ENCODE measurements at regions not wholly inside any gene's neighbourhood (a gene's known extent, or its start where the extent isn't known, plus 50 kb on each side); places are given as distances from the start of the nearest gene placed in this dataset.

DNA sequence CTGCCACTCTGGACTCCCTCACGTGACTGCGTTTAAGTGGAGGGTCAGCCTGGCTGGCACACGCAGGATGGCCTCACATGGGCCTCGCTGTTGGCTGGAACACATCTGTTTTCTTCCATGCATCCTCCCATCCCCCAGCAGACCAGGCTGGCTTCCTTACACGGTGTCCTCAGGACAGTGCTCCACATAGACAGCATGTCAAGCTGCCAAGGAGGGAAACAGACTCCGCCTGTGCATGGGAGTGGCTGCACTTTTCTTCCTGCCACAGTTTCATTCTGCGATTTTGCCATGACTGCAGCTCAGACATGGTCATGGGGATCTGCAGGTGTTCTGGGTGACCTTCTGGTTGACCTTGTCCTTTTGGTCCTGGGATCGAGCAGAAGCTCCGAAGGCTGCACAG, 344.2 kb downstream of the SHANK2 start:
- no peak overlapping the region for H3K27ac ChIP-seq (ENCODE audit: low read depth, low read length)
- H3K9me3 ChIP-seq (ENCODE audit: control insufficient read depth, insufficient read depth, low read length), result peaks cover 57% of the 10 kb centered on the region
- no peak for DNase-seq (ENCODE audit: low read depth, low spot score)
- H3K27me3 ChIP-seq (ENCODE audit: control insufficient read depth, insufficient read depth, low read length), result no peaks in the 10 kb centered on the region
- TF ChIP-seq, protein P1, sequence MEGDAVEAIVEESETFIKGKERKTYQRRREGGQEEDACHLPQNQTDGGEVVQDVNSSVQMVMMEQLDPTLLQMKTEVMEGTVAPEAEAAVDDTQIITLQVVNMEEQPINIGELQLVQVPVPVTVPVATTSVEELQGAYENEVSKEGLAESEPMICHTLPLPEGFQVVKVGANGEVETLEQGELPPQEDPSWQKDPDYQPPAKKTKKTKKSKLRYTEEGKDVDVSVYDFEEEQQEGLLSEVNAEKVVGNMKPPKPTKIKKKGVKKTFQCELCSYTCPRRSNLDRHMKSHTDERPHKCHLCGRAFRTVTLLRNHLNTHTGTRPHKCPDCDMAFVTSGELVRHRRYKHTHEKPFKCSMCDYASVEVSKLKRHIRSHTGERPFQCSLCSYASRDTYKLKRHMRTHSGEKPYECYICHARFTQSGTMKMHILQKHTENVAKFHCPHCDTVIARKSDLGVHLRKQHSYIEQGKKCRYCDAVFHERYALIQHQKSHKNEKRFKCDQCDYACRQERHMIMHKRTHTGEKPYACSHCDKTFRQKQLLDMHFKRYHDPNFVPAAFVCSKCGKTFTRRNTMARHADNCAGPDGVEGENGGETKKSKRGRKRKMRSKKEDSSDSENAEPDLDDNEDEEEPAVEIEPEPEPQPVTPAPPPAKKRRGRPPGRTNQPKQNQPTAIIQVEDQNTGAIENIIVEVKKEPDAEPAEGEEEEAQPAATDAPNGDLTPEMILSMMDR (IDR thresholded peaks at IDR 0.05; ENCODE audit: low read depth, low read length), result no peak
- no peak overlapping the region for H3K4me3 ChIP-seq (ENCODE audit: low read depth, low read length)
- ChIA-PET POLR2A (no interaction called here), CTCF (no interaction called here)

DNA sequence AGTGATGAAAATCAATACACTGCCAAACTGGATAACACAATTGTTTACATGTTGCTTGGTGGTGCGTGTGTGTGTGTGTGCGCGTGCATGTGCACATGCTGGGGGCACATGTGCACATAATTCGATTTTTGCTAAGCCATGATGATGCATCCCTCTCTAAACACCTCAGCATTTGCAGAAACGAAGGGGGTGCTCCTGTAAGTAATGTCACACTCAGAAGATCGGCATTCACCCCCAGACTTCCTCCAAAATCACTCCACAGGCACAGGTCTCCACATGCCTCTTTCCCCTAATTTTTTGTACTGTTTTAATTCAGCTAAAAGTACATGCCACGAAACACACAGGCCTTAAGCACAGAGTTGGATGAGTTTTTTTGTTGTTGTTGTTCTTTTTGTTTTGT, 341.5 kb downstream of the SHANK2 start:
- H3K27ac ChIP-seq (ENCODE audit: low read depth, low read length), result no peak overlapping the region
- POLR2A ChIA-PET, result no interaction called here
- CTCF ChIA-PET, result no interaction called here
- no peak overlapping the region for H3K4me3 ChIP-seq (ENCODE audit: low read depth, low read length)
- H3K9me3 ChIP-seq (ENCODE audit: control insufficient read depth, insufficient read depth, low read length), result peaks cover 49% of the 10 kb centered on the region
- TF ChIP-seq, protein P1 (IDR thresholded peaks at IDR 0.05; ENCODE audit: low read depth, low read length), result no peak
- no peak for DNase-seq (ENCODE audit: low read depth, low spot score)
- H3K27me3 ChIP-seq (ENCODE audit: control insufficient read depth, insufficient read depth, low read length), result no peaks in the 10 kb centered on the region

- TF ChIP-seq, protein P1 (IDR thresholded peaks at IDR 0.05; ENCODE audit: low read depth, low read length), result no peak
- ChIA-PET CTCF (no interaction called here), POLR2A (no interaction called here)
- Histone ChIP-seq H3K27me3 (ENCODE audit: control insufficient read depth, insufficient read depth, low read length) (no peaks in the 10 kb centered on the region), H3K4me3 (ENCODE audit: low read depth, low read length) (no peak overlapping the region), H3K27ac (ENCODE audit: low read depth, low read length) (no peak overlapping the region), H3K9me3 (ENCODE audit: control insufficient read depth, insufficient read depth, low read length) (peaks cover 39% of the 10 kb centered on the region)
- no peak for DNase-seq (ENCODE audit: low read depth, low spot score)
These were observed 340.0 kb downstream of the SHANK2 start for GRCh38 chr11:70912226-70912840.

- DNase-seq (ENCODE audit: low read depth, low spot score), result no peak
These were observed 338.6 kb downstream of the SHANK2 start for GRCh38 chr11:70913715-70914231.

DNA sequence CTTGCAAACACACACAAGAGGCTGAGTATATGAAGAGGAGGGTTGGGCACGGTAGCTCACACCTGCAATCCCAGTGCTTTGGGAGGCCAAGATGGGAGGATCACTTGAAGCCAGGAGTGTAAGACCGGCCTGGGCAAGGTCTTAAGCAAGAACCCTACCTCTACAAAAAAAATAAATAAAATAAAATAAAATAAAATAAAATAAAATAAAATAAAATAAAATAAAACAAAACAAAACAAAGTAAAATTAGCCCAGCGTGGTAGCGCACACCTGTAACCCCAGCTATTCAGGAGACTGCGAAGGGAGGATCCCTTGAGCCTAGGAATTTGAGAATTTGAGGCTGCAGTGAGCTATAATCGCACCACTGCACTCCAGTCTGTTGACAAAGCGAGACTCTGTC, 337.9 kb downstream of the SHANK2 start:
- no peak overlapping the region for H3K4me3 ChIP-seq (ENCODE audit: low read depth, low read length)
- POLR2A ChIA-PET, result interaction anchor here (0.6 kb wide), 1 partner anchor 477 kb away, joined by 3 read pairs; no protein-coding TSS in a partner anchor
- TF ChIP-seq, protein P1 (IDR thresholded peaks at IDR 0.05; ENCODE audit: low read depth, low read length), result no peak
- CTCF ChIA-PET, result no interaction called here
- no peak overlapping the region for H3K27ac ChIP-seq (ENCODE audit: low read depth, low read length)
- no peak for DNase-seq (ENCODE audit: low read depth, low spot score)
- peaks cover 36% of the 10 kb centered on the region for H3K9me3 ChIP-seq (ENCODE audit: control insufficient read depth, insufficient read depth, low read length)
- no peaks in the 10 kb centered on the region for H3K27me3 ChIP-seq (ENCODE audit: control insufficient read depth, insufficient read depth, low read length)

More at GRCh38 chr11:70913715-70914231, 338.6 kb downstream of the SHANK2 start:
- H3K27ac ChIP-seq (ENCODE audit: low read depth, low read length), result no peak overlapping the region
- CTCF ChIA-PET, result no interaction called here
- POLR2A ChIA-PET, result no interaction called here
- no peak overlapping the region for H3K4me3 ChIP-seq (ENCODE audit: low read depth, low read length)
- TF ChIP-seq, protein P1 (IDR thresholded peaks at IDR 0.05; ENCODE audit: low read depth, low read length), result no peak
- H3K27me3 ChIP-seq (ENCODE audit: control insufficient read depth, insufficient read depth, low read length), result no peaks in the 10 kb centered on the region
- H3K9me3 ChIP-seq (ENCODE audit: control insufficient read depth, insufficient read depth, low read length), result peaks cover 34% of the 10 kb centered on the region

Data from AG04450 (cell line).